HG03159 (cell line): ENCODE measurements at regions not wholly inside any gene's neighbourhood (a gene's known extent, or its start where the extent isn't known, plus 50 kb on each side); places are given as distances from the start of the nearest gene placed in this dataset.

Source experiments
- ATAC-seq: cut with Tn5 transposase; IDR thresholded peaks from one replicate; pipeline ENCODE4 v1.9.1; 2021; ENCODE audit warnings: mild to moderate bottlenecking, moderate library complexity; ENCODE audit not compliant: unreplicated experiment

DNA sequence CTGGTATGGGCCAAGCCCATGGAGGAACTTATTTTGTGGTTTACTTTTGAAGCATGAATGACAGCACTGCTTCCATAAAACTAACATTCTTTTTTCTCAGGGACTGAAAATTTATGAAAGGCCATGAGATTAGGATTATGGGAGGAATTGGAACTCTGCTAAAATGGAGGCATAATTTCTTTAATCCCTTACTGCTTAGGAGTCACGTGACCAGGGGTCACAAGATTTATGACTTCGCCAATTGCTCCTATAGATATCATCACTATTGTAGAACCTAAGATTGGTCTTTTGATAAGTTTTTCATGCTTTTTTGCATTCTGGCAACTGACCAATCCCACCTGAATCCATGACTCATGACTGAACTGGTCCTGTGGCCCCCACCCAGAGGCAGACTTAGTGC, 495.7 kb upstream of the VRK2 start:
- ATAC-seq, result no peak

DNA sequence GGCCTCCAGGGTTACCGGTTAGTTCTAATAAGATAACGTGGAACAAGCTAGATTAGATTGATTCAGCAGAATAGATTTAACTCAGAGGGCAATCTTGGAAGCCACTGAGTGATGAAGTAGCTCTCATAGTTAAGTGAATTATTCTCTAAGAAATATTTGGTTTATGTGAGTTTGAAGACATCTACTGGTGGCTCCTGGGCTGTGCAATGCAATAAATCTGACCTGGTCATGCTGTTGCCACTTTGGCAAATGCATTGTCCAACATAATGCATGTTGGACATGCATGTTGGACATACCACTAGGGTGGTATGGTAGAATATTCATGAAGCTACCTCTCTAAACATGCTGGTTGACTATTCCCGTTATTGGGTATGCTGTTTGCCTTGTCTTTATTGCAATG, 493.7 kb upstream of the VRK2 start:
- ATAC-seq, result no peak

DNA sequence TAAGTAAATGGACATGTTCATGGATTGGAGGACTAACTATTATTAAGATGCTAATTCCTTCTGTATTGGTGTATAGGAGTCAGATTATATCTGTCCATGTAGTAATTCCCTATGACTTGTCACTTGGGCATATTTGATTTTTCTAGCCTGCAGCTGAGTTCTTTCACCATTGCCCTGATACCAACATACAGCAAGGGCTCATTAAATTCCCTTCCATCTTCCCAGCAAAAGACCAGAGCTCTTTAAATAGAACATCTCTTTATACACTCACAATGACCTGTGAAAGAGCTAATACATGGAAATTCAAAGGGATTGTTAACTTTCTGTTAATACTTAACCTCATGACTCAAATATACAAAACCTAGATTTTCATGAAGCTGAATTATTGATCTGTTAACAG, 492.3 kb upstream of the VRK2 start:
- ATAC-seq, result no peak

DNA sequence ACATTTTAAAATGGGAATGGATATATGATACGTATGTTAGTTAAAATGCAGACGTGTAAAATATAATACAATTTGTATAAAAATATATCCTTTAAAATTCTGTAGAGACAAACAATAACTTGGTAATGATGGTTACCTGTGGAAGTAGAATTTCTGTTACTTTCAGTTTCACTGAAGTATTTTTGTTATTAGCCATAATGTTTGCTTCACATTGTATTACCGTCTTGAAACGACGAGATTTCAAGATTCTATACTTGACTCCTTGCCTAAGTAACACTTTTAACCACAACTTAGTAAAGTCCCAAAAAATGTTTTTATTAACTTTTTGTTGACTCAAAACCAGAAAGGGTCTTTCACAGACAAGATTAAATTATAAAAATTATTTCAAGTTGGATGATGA, 488.3 kb upstream of the VRK2 start:
- no peak for ATAC-seq

DNA sequence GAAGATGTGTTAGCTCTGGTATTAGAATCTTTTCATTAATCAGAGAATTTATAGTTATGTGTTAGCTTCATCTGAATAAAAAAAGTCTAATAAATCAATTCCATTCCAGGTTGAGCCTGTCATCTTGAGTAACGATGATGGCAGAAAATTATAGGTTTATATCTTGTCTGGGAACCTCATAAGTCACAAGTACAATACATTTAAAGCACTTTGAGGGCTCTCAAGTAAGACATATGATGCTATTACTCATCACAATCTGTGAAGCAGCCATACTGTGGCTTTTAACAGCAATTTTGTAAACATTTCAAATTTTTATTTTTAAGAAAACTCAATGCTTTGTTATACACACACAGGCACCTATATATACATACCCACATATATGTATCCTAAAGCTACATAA, 484.1 kb upstream of the VRK2 start:
- no peak for ATAC-seq

DNA sequence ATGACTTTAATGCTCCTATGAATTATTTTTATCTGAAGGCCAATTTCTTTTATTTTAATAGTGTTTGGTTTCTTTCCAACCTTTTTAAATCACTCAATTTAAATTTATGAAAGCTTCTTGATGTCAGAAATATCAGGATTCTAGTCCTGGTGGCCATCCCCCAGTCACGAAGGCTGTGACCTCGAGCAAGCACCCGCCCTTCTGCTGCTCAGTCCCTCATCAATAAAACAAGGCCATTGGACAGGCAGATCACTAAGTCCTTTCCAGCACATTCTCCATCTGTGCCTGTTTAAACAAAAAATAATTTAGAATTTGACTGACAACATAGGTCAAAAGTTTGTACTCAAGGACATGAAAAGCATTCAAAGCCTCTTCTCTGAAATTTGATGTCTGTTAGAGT, 483.6 kb upstream of the VRK2 start:
- no peak for ATAC-seq

DNA sequence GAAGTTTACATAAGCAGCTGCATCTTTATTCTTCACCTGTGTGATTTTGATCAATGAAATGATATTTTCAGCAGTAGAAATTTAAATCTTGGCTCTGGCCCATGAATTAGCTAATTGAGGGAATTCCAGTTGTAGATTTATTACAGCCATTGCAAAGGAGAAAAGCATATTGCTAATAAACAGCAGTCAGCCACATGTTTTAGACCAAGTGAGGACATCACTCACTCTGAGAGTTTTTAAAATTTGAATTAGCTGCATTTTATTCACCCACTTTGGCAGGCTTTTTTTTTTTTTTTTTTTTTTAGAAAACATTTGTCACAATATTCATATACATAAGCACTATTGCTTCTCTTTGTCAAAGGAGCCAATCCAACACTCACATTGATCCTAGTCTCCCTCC, 479.4 kb upstream of the VRK2 start:
- no peak for ATAC-seq

DNA sequence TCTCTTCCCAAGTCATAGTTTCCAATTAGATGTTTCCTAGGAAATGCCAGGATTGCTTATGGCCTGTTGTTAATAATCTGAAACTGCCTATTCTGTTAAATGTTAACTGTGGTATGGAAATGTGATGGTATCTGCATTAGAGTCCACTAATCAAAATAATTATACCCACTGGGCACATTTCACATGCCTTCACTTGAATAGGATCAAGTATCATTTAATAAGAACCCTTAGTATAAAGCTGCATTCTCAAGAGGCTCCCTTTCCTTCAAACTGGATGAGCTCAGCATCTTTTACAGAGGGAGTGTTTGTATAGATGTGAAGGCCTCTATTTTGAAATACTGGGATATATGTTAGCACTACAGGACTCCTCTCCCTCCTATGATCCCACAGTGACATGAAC, 477.2 kb upstream of the VRK2 start:
- no peak for ATAC-seq

DNA sequence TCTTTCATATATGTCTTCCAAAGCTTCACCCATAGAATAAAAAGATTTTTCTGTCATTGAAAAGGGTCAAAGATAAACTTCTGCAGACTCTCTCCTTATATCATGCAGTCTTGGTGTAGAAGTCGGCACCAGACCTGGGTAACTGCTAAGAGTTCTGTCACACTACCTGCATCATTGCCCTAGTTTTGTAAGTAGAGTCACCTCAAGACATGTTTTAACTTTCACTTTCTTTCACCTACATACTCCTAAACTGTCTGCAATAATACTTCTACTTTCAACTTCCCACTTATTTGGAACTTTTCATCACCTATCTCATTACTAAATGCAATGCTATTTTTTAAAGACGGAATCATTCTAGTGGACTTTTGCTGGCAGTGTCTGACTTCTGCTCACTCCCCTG, 475.6 kb upstream of the VRK2 start:
- no peak for ATAC-seq

DNA sequence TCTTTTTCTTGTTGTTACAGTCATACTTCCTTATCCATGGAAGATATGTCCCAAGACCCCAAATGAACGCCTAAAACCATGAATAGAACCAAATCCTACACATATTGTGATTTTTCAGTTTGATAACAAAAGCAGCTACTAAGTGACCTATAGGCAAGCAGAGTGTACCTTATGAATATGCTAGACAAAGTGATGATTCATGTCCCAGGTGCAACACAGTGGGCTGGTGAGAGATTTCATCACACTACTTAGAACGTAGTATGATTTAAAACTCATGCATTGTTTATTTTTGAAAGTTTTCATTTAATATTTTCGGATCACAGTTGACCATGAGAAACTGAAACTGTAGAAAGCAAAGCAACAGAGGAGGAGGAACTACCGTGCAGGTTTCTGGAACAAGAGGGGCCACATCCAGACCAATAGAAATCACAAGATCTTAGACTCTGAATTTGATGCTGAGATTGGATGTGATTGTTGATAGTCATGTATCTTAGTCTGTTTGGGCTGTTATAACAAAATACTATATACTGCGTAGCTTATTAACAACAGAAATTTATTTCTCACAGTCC, 470.8 kb upstream of the VRK2 start:
- no peak for ATAC-seq

DNA sequence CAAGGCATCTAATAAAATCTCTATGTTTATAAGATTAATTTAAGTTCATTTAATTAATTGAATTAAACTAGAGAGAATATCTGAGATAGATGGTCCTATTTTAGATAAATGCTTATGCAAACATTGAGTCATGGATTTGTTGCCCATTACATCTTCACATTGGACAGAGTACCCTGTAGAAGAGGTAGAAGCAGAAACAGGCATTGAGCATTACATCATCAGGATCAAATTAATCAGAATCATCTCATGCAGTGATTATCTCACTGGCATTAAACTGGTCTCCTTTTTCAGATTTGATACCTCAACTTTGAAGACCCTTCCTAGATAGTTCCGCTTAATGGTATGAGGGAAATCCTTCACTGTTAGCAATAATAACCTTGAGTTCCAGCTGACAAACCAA, 469.6 kb upstream of the VRK2 start:
- no peak for ATAC-seq

DNA sequence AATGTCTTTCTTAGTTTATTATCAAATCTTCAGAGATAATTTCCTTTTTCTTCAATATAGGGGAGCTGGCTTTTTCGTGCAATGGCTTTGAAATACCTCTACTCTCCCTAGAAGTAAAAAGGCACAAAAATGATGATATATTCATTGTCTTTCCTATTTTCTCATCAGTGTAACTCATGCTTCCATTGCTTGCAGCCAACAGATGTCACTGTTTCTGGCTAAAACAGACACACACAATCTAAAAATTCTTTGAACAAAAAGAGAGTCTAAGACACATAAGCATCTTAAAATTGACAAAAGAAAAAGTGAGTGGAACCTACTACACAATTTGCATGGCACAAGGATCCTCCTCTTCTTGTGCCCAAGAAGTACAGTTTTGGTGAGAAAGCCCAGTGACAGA, 448.7 kb upstream of the VRK2 start:
- ATAC-seq, result no peak

DNA sequence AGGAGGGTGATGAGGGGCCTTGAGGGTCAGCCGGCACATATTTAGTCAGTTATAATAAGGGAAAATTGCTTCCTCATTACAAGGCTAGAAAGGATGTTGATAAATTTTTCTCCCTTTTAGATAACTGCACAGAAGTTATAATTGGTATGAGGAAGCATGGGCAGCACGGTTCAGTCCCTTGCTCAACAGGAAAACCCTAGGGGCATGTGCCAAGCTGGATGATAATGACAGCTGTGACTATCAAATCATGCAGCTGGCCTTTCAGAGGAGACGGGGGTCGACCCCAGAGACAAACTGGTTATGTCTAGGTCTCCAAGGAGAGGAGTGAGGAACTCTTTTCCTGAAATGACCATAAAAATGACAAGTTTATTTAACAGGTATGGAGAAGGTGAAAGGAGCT, 448.1 kb upstream of the VRK2 start:
- ATAC-seq, result no peak

DNA sequence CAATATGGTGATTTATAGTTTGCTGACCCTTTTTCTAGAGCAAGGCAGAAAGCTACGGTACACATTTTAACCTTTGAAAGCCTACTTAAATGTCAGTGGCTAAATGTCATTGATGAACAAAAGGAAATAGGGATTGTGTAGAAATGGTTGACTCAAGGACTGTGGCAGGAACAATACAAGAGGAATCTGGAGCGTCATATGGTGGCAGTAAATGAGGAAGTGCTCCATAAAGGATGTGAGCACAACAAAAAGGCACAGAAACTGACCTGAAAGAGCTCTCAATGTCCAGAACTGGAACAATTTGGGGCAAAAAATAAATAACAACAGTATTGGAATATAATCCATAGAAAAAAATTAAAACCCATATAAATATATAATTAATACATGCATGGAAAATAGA, 443.9 kb upstream of the VRK2 start:
- ATAC-seq, result no peak

DNA sequence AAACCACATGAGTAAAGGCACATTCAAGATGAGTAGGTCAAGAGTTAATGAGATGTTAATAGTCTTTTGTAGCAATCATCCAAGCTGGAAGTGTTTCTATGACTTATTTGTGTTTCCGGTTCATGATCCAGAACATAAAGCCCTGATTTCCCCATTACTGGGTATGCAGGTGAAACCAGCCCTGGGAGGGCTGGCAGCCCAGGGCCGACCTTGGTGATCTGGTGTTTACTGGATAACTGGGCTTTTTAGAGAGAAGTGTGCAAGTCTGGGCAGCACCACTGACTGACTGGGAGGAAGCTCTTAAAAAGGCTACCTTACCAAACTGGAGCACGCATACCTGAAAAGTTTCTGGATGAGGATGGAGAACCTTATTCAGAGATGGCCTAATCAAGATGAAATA, 431.6 kb upstream of the VRK2 start:
- no peak for ATAC-seq

DNA sequence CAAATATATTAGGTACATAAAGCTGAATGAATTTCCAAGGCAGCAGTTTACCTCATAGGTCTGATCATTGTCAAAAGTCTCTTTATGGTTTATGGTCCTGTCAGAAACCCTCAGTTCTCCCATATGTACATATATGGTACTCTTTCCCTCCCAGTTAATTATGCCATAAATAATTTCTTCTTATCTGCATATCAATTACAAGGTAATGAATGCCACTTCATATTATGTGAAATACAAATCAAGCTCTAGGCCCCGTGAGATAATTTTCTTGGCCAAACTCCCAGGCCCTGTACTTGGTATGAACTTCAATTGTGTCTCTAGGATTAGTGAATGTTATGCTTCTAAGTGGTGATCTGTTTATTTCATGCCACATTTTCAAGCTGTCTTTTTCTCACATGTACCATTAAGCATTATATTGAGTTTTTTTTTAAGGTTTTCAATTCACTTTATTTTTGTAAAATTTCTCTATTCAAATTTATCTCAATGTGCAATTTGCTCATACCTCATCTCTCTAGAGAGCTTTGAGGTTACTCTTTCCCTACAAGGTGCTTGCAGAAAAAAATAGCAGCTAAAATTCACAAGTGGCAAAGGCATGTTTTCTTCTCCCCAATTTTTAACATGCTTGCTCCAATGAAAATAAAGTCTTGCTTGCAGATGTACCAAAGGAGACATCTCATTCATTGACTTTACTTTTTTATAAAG, 430.6 kb upstream of the VRK2 start:
- ATAC-seq, result no peak

DNA sequence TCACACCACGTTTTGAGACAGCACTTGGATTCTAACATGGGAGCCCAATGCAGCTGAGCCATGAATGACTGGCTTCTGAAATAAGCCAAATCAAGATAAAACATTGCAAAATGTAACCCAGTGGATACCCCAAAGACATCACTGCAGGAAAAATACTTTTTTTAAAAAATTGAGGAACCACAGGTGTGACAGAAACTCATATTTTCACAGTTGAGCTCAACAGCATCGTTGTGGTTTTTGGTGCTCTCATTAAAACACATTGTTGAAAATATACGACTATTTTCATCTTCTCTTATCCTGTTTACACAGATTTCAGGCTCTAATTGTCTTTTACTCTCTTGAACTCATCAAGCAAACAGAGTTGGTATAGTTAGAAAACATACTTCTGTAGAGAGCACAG, 429.3 kb upstream of the VRK2 start:
- ATAC-seq, result no peak

DNA sequence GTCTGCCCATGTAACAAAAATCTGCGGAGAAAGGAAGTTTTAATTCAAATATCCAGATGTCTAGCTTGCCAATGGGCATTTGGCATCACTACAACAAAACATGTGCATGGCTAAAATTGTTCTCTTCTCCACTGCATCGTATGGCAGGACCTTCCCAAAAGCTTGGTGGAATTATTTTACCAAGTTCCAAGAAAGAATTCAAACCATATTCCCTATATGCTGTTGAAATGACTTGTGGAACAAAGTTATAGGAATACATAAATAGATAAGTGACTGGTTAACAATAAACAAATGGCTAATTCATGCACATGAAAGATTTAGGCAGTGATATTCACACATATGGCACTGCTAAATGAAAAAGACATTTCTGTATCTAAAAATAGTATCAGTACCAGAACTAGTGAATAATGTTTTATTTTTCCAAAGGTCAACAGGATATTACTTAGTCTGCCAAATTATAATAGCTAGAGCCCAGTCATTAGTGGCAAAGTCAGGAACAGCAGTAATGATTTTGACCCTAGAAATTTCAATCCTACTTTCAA, 425.4 kb upstream of the VRK2 start:
- no peak for ATAC-seq

DNA sequence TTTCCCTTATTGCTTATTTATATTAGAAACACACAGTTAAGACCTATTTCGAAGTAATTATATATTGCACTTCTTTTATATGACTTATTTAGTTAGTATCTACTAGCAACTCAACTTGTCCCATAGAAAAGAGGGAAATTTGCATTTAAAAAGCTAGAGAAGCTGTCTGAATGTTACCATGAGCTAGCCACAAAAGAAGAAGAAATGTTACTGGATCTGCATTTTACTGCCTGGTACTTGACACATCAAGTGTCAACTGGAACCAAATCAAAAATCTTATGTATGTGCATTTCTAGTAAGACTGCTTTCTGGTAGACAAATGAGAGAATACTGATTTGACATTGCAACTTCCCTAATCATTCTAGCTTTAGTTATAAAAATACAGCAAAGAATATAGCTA, 424.6 kb upstream of the VRK2 start:
- ATAC-seq, result no peak

DNA sequence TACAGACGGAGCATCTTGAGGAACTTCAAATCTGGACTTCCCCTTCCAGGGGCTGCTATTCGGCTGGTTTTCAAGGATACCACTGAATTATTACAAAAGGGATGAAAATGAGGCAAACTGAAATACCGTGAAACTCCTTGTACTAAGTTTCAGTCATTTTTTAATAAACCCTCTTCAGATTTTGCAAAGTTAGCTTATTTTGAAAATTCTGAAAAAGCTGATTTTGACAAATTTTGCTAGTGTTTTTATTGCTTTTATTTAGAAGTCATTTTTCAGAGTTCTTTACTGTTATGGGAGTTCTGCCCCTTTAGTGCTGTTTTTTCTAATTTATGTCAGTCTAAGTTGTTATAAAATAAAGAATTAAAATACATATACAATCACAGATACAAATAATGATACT, 390.4 kb upstream of the VRK2 start:
- no peak for ATAC-seq

DNA sequence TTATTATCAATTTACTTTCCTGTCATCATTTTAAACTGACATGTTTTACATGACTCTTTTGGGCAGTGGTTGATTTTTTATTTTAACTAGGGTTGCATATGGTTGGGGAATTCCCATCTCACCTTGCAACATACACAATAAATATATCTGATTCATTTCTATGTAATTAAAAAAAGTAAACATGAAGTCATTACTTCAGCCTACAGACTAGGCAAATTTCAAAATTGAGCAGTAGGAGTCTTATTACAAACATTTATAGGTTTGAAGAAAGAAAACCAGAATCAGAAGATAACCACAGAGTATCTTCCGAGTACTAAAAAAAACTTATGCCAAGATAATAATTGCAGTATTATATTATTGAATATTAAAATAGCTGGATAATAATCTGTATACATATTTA, 377.0 kb upstream of the VRK2 start:
- ATAC-seq, result no peak

DNA sequence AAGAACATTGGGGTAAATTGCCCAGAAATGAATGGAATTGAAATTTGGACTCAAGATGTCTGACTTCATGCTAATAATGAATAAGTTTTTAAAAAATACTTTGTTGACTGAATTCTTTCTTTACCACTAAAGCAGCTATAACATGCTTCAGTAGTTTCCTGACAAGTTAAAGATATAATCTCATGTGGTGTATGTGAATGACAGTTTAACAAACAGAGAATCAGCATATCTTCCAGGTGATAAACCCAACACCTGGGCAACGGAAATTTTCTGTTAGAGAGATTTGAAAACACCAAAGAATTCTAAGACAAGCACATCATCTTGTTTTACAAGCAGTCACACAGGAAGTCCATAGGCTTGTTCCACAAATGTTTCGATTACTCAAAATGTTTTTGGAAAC, 372.6 kb upstream of the VRK2 start:
- no peak for ATAC-seq

DNA sequence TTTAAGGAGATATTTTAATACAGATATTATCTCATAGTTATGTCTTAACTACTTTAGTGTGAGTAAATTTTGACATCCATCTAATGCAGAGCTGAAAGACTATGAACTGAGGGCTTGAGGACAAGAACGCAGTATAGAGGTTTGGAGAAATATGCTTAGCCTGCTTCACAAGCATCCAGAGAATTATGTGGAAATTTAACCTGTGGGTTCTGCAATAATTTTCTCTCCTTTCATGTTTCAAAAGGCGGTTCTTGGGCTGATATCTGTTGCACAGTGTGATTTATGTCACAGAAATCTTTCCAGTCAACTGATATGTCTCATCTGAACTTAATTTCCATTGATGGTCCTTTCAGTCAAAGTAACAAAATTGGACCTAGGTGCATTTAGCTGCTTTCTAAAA, 371.9 kb upstream of the VRK2 start:
- ATAC-seq, result no peak
